Activated CD4-positive, CD25-positive, alpha-beta regulatory T cell treated with anti-CD3 and anti-CD28 coated beads, Interleukin-2, amount 50 U/mL, for 72 hours (primary cell): ENCODE measurements at regions not wholly inside any gene's neighbourhood (a gene's known extent, or its start where the extent isn't known, plus 50 kb on each side); places are given as distances from the start of the nearest gene placed in this dataset.

Experiments used
- DNase-seq: peaks from one replicate; pipeline ENCODE4 v3.0.0; 2021

GRCh38 chr7:40966693-40967092 lies 736.2 kb downstream of the INHBA start:
- DNase-seq, result no peak

GRCh38 chr7:40965774-40966173 lies 737.1 kb downstream of the INHBA start:
- no peak for DNase-seq

- no peak for DNase-seq
These were observed 737.9 kb downstream of the INHBA start for GRCh38 chr7:40965016-40965415.

- no peak for DNase-seq
These were observed 738.3 kb downstream of the INHBA start for GRCh38 chr7:40964610-40965009.

- DNase-seq, result no peak
These were observed 742.9 kb downstream of the INHBA start for GRCh38 chr7:40959955-40960354.

- no peak for DNase-seq
These were observed 754.7 kb downstream of the INHBA start for GRCh38 chr7:40948239-40948638.

GRCh38 chr7:40947566-40947965 lies 755.3 kb downstream of the INHBA start:
- DNase-seq, result no peak

GRCh38 chr7:40946549-40946948 lies 756.3 kb downstream of the INHBA start:
- DNase-seq, result no peak

- DNase-seq, result no peak
These were observed 757.1 kb downstream of the INHBA start for GRCh38 chr7:40945788-40946187.

- no peak for DNase-seq
These were observed 757.8 kb downstream of the INHBA start for GRCh38 chr7:40944981-40945585.

GRCh38 chr7:40937879-40938278 lies 765.0 kb downstream of the INHBA start:
- DNase-seq, result no peak

GRCh38 chr7:40935435-40935834 lies 767.5 kb downstream of the INHBA start:
- no peak for DNase-seq

GRCh38 chr7:40923626-40924025 lies 779.3 kb downstream of the INHBA start:
- no peak for DNase-seq

GRCh38 chr7:40922316-40922670 lies 780.6 kb downstream of the INHBA start:
- DNase-seq, result no peak

- no peak for DNase-seq
These were observed 781.1 kb downstream of the INHBA start for GRCh38 chr7:40921589-40922315.

- DNase-seq, result no peak
These were observed 784.0 kb downstream of the SUGCT start for GRCh38 chr7:40918701-40919271.

- no peak for DNase-seq
These were observed 782.0 kb downstream of the SUGCT start for GRCh38 chr7:40916813-40917212.

- DNase-seq, result no peak
These were observed 780.3 kb downstream of the SUGCT start for GRCh38 chr7:40915071-40915470.
